Erythroblast (primary cell): ENCODE measurements at regions not wholly inside any gene's neighbourhood (a gene's known extent, or its start where the extent isn't known, plus 50 kb on each side); places are given as distances from the start of the nearest gene placed in this dataset.

Experiments
- GATA1 ChIP-seq: IDR thresholded peaks from 2 replicates; pipeline ENCODE4 v1.6.1; 2011; ENCODE audit warnings: low read depth, mild to moderate bottlenecking, control low read depth, low read length, moderate library complexity
- POLR2A ChIP-seq: IDR thresholded peaks from 2 replicates; pipeline ENCODE4 v1.6.1; 2011; ENCODE audit warnings: mild to moderate bottlenecking, low read length

- TF ChIP-seq POLR2A: no peak
- no peak for TF ChIP-seq GATA1
Observed at GRCh38 chr5:106876665-106877194, 794.0 kb downstream of the EFNA5 start.
